ENCODE measurements at regions not wholly inside any gene's neighbourhood (a gene's known extent, or its start where the extent isn't known, plus 50 kb on each side); places are given as distances from the start of the nearest gene placed in this dataset.
"Not testable (repeated sequence)": the region's sequence is repeated elsewhere in the genome, so short reads cannot be mapped to it uniquely, and the experiment has no call there.

GRCh38 chr17:73859439-73860008, 215.3 kb upstream of the SDK2 start:
- not testable (repeated sequence) for DNase-seq

GRCh38 chr17:73861543-73861942, 217.3 kb upstream of the SDK2 start:
- DNase-seq = no peak

- DNase-seq = no peak
Measured at GRCh38 chr17:73863761-73864535, 219.7 kb upstream of the SDK2 start.

GRCh38 chr17:73865831-73866230, 221.6 kb upstream of the SDK2 start:
- no peak for DNase-seq

- DNase-seq = no peak
Measured at GRCh38 chr17:73867056-73867455, 222.8 kb upstream of the SDK2 start.

GRCh38 chr17:73870068-73870467, 225.8 kb upstream of the SDK2 start:
- DNase-seq = no peak

- no peak for DNase-seq
Measured at GRCh38 chr17:73870473-73870872, 226.2 kb upstream of the SDK2 start.

- DNase-seq = no peak
Measured at GRCh38 chr17:73872816-73873215, 228.6 kb upstream of the SDK2 start.

- DNase-seq = no peak
Measured at GRCh38 chr17:73874008-73874720, 229.9 kb upstream of the SDK2 start.

GRCh38 chr17:73875346-73875745, 231.1 kb upstream of the SDK2 start:
- DNase-seq = no peak

GRCh38 chr17:73877962-73878361, 233.7 kb upstream of the SDK2 start:
- DNase-seq = no peak

- no peak for DNase-seq
Measured at GRCh38 chr17:73878923-73879322, 234.7 kb upstream of the SDK2 start.

GRCh38 chr17:73879987-73880386, 235.7 kb upstream of the SDK2 start:
- DNase-seq = no peak

- no peak for DNase-seq
Measured at GRCh38 chr17:73882590-73882989, 238.3 kb upstream of the SDK2 start.

- DNase-seq = no peak
Measured at GRCh38 chr17:73883175-73883574, 238.9 kb upstream of the SDK2 start.

- DNase-seq = no peak
Measured at GRCh38 chr17:73887739-73888138, 243.5 kb upstream of the SDK2 start.

GRCh38 chr17:73888862-73889261, 244.6 kb upstream of the SDK2 start:
- no peak for DNase-seq

- DNase-seq = no peak
Measured at GRCh38 chr17:73889439-73889838, 245.2 kb upstream of the SDK2 start.

- DNase-seq = no peak
Measured at GRCh38 chr17:73890831-73891405, 246.7 kb upstream of the SDK2 start.

GRCh38 chr17:73895157-73895556, 250.9 kb upstream of the SDK2 start:
- no peak for DNase-seq

GRCh38 chr17:73896966-73897365, 252.7 kb upstream of the SDK2 start:
- no peak for DNase-seq

GRCh38 chr17:73899839-73900238, 255.6 kb upstream of the SDK2 start:
- DNase-seq = no peak

GRCh38 chr17:73900516-73900915, 256.3 kb upstream of the SDK2 start:
- no peak for DNase-seq

GRCh38 chr17:73901249-73901648, 257.0 kb upstream of the SDK2 start:
- DNase-seq = no peak

Data from NK-92 treated with Interleukin-12 subunit alpha and Interleukin-12 subunit beta, amount 100 ng/mL, for 24 hours (cell line).